VCaP (cell line): ENCODE measurements at regions not wholly inside any gene's neighbourhood (a gene's known extent, or its start where the extent isn't known, plus 50 kb on each side); places are given as distances from the start of the nearest gene placed in this dataset.

Experiments used
- H3K27ac ChIP-seq: fragments of 450-650 bp; 2 replicates; pipeline ENCODE4 v1.5.1; 2017
- TF ChIP-seq, protein P1 (sequence below): fragments of 450-650 bp; conservative IDR thresholded peaks from 2 replicates; pipeline ENCODE4 v1.5.1; 2017; ENCODE audit warnings: mild to moderate bottlenecking, moderate library complexity

DNA sequence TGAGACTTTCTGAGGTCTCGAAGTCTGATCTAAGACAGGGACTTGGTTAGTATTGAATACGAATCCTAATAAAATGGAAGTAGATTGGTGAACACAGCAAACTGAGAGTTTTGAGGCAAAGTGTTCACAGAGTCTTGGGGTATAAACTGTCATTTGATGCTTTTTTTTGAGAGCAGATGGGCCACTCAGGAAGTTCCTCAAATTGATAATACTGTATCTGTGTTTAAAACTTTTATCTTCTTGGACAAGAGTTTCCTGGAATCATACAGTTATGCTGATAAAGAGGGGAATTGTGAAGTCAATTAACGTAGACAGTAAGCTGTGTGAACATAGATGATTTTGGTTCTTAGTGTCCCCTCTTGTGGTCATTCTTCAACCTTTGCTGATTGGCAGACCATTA is 80.0 kb upstream of the CLPB start:
- no peak overlapping the region for H3K27ac ChIP-seq
- TF ChIP-seq, protein P1, sequence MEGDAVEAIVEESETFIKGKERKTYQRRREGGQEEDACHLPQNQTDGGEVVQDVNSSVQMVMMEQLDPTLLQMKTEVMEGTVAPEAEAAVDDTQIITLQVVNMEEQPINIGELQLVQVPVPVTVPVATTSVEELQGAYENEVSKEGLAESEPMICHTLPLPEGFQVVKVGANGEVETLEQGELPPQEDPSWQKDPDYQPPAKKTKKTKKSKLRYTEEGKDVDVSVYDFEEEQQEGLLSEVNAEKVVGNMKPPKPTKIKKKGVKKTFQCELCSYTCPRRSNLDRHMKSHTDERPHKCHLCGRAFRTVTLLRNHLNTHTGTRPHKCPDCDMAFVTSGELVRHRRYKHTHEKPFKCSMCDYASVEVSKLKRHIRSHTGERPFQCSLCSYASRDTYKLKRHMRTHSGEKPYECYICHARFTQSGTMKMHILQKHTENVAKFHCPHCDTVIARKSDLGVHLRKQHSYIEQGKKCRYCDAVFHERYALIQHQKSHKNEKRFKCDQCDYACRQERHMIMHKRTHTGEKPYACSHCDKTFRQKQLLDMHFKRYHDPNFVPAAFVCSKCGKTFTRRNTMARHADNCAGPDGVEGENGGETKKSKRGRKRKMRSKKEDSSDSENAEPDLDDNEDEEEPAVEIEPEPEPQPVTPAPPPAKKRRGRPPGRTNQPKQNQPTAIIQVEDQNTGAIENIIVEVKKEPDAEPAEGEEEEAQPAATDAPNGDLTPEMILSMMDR: no peak

DNA sequence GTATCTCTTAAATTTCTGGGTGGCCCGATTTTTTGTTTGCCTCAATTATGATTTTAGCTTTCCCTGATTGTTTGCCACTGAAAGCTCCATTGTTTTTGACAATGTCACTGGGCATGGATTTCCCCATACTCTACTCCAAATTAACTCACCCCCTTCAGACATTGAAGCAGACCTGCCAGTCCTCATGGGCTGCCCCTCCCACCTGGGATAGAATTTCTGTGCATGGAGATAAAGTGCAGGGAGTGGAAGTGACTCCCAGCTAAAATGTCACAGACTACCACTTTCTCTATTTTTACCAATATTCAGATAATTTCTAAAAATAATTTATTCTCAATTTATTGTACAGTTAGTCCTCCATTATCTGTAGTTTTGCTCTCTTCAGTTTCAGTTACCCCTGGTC is 79.1 kb upstream of the CLPB start:
- H3K27ac ChIP-seq: 0 out of 2 replicates have a peak overlapping the region, but pooled peaks have one; percentile 4
- TF ChIP-seq, protein P1: no peak

DNA sequence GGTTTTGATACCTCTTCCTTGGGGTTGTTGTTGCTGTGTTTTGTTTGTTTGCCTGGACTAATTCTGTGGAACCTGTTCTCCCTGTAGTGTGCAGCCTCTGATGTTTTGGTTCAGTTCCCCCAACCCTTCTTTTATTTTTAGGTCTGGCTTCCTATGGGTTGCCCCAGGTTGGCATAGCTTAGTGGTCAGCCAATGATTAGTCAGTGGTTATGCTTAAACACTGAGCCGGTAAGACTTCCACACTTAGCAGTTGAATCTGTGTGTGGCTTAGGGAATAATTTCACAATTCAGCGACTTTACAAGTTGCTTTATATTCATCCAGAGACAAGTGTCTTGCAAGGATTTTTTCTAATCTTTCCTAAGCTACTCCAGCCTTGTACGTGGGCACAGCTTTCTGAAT is 78.6 kb upstream of the CLPB start:
- TF ChIP-seq, protein P1: no peak
- peak overlapping the region; percentile 4; the same call in 1 of the 2 replicates for H3K27ac ChIP-seq

DNA sequence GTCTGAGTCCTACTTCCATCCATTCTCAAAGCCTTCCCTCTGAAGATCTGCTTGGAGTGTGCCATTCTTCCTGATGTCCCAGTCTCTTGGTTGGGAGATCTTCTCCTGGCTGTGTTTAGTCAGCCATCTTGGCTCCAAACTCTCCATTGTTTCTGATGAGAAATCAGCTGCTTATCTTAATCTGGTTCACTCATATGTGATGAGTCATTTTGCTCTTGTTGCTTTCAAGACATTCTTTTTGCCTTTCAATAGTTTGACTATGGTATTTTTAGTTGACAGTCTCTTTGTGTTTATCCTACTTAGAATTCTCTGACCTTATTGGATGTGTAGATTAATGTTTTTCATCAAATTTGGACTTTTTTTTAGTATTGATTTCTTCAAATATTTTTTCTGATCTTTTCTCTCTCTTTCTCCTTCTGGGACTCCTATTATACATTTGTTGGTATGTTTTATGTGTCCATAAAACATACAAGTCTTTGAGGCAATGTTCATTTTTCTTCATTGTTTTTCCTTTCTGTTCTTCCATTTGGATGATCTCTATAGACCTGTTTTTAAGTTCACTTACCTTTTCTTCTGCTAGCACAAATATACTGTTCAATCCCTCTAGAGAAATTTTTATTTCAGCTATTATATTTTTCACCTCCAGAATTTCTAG is 77.2 kb upstream of the CLPB start:
- H3K27ac ChIP-seq: no peak overlapping the region
- TF ChIP-seq, protein P1: no peak

DNA sequence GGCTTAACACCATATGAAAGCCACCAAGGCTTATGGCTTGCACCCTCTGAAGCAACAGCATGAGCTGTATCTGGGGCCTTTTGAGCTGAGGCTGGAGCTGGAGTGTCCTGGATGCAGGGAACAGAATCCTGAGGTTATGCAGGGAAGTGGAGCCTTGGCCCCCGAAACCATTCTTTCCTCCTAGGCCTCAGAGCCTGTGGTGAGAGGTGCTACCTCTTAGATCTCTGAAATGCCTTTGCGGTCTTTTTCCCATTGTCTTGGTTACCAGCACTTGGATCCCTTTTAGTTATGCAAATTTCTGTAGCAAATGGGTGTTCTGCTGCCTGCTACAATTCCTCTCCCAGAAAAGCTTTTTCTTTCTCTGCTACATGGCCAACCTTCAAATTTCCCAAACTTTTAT is 72.7 kb upstream of the CLPB start:
- TF ChIP-seq, protein P1: no peak
- no peak overlapping the region for H3K27ac ChIP-seq

DNA sequence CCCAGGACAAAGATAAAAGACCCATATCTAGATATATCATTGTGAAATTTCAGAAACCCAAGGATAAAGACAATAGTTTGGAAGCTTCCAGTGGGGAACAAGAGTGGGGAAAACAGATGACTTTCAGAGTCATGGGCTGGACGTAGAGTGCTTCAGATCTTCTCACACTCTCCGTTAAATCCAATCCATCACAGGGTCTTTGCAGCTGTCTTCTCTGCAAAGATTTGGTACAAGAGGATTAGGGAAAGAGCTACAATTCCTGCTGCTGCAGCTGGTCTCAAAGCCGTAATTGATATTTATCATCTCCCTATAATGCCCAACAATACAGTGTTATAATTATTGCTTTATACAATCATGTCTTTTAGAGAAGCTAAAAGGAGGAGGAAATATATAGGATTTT is 63.4 kb upstream of the CLPB start:
- TF ChIP-seq, protein P1: no peak
- H3K27ac ChIP-seq: no peak overlapping the region

DNA sequence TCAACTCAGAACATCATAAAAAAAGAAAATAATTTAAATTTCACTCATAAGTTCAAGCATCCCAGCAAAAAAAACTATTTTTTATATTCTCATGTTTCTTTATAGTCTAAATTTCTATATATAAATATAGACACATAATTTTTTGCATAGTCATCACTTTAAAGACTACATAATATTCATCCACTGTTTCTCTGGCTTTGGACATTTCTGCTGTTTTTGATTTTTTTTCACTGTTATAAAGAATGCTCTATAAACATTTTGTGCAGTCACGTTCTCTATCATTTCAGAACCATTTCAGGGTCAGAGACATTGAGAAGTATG is 59.7 kb upstream of the CLPB start:
- H3K27ac ChIP-seq: no peak overlapping the region
- TF ChIP-seq, protein P1: no peak
